Panc1 (cell line): ENCODE measurements at regions not wholly inside any gene's neighbourhood (a gene's known extent, or its start where the extent isn't known, plus 50 kb on each side); places are given as distances from the start of the nearest gene placed in this dataset.

Experiments
- POLR2AphosphoS5 ChIP-seq: IDR thresholded peaks from 2 replicates; pipeline ENCODE4 v1.6.1; 2012; ENCODE audit warnings: mild to moderate bottlenecking, low read depth, low read length, moderate library complexity
- TF ChIP-seq, protein P1 (sequence below): fragments of 450-650 bp; IDR thresholded peaks from 2 replicates; pipeline ENCODE4 v1.5.1; 2017; ENCODE audit warnings: mild to moderate bottlenecking

DNA sequence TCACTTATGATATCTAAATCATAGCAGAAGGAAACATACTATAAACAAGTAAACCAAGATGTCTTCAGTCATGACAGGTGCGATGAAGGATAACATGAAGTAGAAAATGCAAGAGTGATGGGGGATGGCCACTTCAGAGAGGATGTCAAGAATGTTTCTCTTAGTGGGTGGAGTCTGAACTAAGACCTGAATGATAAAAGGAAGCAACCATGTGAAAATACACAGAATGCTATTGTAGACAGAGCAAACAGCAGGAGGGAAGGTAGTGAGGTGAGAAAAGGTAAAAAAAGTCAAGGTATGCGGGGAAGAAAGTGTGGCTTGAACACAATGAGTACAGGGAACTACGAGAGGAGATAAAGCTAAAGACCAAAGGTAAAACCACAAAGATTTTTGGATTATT, 341.6 kb downstream of the FBXO15 start:
- TF ChIP-seq, protein P1, sequence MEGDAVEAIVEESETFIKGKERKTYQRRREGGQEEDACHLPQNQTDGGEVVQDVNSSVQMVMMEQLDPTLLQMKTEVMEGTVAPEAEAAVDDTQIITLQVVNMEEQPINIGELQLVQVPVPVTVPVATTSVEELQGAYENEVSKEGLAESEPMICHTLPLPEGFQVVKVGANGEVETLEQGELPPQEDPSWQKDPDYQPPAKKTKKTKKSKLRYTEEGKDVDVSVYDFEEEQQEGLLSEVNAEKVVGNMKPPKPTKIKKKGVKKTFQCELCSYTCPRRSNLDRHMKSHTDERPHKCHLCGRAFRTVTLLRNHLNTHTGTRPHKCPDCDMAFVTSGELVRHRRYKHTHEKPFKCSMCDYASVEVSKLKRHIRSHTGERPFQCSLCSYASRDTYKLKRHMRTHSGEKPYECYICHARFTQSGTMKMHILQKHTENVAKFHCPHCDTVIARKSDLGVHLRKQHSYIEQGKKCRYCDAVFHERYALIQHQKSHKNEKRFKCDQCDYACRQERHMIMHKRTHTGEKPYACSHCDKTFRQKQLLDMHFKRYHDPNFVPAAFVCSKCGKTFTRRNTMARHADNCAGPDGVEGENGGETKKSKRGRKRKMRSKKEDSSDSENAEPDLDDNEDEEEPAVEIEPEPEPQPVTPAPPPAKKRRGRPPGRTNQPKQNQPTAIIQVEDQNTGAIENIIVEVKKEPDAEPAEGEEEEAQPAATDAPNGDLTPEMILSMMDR: no peak
- TF ChIP-seq POLR2AphosphoS5: no peak
